H1 (cell line): ENCODE measurements at regions not wholly inside any gene's neighbourhood (a gene's known extent, or its start where the extent isn't known, plus 50 kb on each side); places are given as distances from the start of the nearest gene placed in this dataset.

Experiments
- CTBP2 ChIP-seq: IDR thresholded peaks from 2 replicates; pipeline ENCODE4 v1.7.0; 2011; ENCODE audit warnings: borderline replicate concordance, mild to moderate bottlenecking, moderate library complexity, mixed read lengths, low read length; ENCODE audit not compliant: insufficient read depth, insufficient read length
- KDM4A ChIP-seq: IDR thresholded peaks from one replicate; pipeline ENCODE4 v1.7.1; 2012; ENCODE audit warnings: low read depth, mild to moderate bottlenecking, moderate library complexity, low read length, inconsistent platforms; ENCODE audit not compliant: severe bottlenecking
- SUZ12 ChIP-seq: fragments of 200-600 bp; sonication (generic); IDR thresholded peaks from 2 replicates; pipeline ENCODE4 v1.6.1; 2012; ENCODE audit warnings: mild to moderate bottlenecking, inconsistent platforms, low read length, moderate library complexity, mixed read lengths
- TAF7 ChIP-seq: optimal IDR thresholded peaks from 2 replicates; pipeline ENCODE3; 2011; ENCODE audit warnings: low read depth, mild to moderate bottlenecking, inconsistent platforms, low read length, moderate library complexity, borderline replicate concordance
- TF ChIP-seq, protein P1 (sequence below), 3 experiments: IDR thresholded peaks; 1 replicate in 2 of 3; 2 replicates in 1 of 3; pipeline versions ENCODE4 v1.5.1 to v1.6.1; 2011; ENCODE audit warnings: low read length in 3 of 3, mild to moderate bottlenecking in 3 of 3, inconsistent platforms in 2 of 3, low read depth in 1 of 3, moderate library complexity in 1 of 3; ENCODE audit not compliant: insufficient read depth in 1 of 3; ENCODE audit errors: control extremely low read depth in 1 of 3
- TF ChIP-seq, protein P2 (sequence below): IDR thresholded peaks from 2 replicates; pipeline ENCODE4 v1.6.1; 2012; ENCODE audit warnings: inconsistent platforms

DNA sequence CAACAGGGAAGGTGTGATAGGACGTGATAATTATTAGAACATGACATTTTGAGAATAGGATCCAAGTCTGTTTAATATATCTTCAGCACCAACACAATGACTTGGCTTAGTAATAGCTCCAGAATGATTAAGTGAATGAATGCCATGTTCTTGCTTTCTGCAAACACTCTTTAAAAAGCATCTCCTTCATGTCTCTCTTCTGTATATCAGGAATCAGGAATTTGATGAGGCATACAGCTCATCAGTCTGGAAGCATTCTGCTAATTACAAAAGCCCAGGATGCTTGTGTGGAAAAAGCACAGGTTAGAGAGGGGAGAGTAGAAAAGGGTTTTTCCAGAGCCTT lies 113.0 kb upstream of the ZNF648 start (continued):
- TF ChIP-seq, protein P1, sequence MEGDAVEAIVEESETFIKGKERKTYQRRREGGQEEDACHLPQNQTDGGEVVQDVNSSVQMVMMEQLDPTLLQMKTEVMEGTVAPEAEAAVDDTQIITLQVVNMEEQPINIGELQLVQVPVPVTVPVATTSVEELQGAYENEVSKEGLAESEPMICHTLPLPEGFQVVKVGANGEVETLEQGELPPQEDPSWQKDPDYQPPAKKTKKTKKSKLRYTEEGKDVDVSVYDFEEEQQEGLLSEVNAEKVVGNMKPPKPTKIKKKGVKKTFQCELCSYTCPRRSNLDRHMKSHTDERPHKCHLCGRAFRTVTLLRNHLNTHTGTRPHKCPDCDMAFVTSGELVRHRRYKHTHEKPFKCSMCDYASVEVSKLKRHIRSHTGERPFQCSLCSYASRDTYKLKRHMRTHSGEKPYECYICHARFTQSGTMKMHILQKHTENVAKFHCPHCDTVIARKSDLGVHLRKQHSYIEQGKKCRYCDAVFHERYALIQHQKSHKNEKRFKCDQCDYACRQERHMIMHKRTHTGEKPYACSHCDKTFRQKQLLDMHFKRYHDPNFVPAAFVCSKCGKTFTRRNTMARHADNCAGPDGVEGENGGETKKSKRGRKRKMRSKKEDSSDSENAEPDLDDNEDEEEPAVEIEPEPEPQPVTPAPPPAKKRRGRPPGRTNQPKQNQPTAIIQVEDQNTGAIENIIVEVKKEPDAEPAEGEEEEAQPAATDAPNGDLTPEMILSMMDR (IDR thresholded peaks at IDR 0.05; ENCODE audit: control extremely low read depth in 1 of 3, insufficient read depth in 1 of 3, low read depth in 1 of 3, low read length in 3 of 3) = no peak
- TF ChIP-seq CTBP2 = no peak
- TF ChIP-seq KDM4A = no peak
- TF ChIP-seq SUZ12 = no peak
- TF ChIP-seq, protein P2, sequence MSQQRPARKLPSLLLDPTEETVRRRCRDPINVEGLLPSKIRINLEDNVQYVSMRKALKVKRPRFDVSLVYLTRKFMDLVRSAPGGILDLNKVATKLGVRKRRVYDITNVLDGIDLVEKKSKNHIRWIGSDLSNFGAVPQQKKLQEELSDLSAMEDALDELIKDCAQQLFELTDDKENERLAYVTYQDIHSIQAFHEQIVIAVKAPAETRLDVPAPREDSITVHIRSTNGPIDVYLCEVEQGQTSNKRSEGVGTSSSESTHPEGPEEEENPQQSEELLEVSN = no peak
- no peak for TF ChIP-seq TAF7
